ENCODE measurements at regions not wholly inside any gene's neighbourhood (a gene's known extent, or its start where the extent isn't known, plus 50 kb on each side); places are given as distances from the start of the nearest gene placed in this dataset.

- TF ChIP-seq TAF1 (IDR thresholded peaks at IDR 0.05; ENCODE audit: low read depth) (no peak), CREB1 (IDR thresholded peaks at IDR 0.05; ENCODE audit: low read depth) (no peak), TEAD4 (IDR thresholded peaks at IDR 0.05) (no peak), EGR1 (IDR thresholded peaks at IDR 0.05) (no peak), ZBTB7A (IDR thresholded peaks at IDR 0.05; ENCODE audit: low read depth) (no peak), NFIC (IDR thresholded peaks at IDR 0.05) (no peak), CEBPB (IDR thresholded peaks at IDR 0.05) (no peak), RAD21 (IDR thresholded peaks at IDR 0.05; ENCODE audit: low read depth) (no peak), USF1 (IDR thresholded peaks at IDR 0.05) (no peak), FOXM1 (IDR thresholded peaks at IDR 0.05; ENCODE audit: borderline replicate concordance, low read depth) (no peak), EP300 (IDR thresholded peaks at IDR 0.05; ENCODE audit: borderline replicate concordance) (no peak), REST (IDR thresholded peaks at IDR 0.05; ENCODE audit: low read depth) (no peak), YY1 (IDR thresholded peaks at IDR 0.05; ENCODE audit: low read depth) (no peak), TCF12 (IDR thresholded peaks at IDR 0.05; ENCODE audit: low read depth) (no peak)
- TF ChIP-seq, protein P1, sequence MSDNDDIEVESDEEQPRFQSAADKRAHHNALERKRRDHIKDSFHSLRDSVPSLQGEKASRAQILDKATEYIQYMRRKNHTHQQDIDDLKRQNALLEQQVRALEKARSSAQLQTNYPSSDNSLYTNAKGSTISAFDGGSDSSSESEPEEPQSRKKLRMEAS (IDR thresholded peaks at IDR 0.05), result no peak
Observed at GRCh38 chr6:78377056-78377455, 490.3 kb upstream of the IRAK1BP1 start.

DNA sequence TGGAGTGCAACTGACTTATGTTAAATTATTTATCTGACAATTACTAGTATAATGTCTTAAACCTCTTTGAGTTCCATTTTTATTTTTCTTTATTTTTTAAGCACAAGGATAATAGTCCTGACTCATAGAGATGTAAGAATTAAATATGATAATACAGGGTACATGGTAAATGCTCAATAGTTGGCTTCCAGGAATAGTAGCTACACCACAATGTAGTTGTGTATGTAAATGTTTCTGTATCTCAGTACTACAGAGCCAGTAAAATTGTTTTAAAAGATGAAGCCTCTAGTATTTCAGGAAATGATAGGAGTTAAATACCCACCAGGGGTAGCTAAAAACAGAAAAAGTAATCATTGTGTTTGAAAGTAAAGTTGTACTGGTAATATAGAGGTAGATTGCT is 487.4 kb upstream of the IRAK1BP1 start:
- no peak for TF ChIP-seq EP300 (IDR thresholded peaks at IDR 0.05; ENCODE audit: borderline replicate concordance)
- TF ChIP-seq CEBPB (IDR thresholded peaks at IDR 0.05), result no peak

- TF ChIP-seq YY1 (IDR thresholded peaks at IDR 0.05; ENCODE audit: low read depth), result no peak
- TF ChIP-seq RAD21 (IDR thresholded peaks at IDR 0.05; ENCODE audit: low read depth), result no peak
- TF ChIP-seq EGR1 (IDR thresholded peaks at IDR 0.05), result no peak
- no peak for TF ChIP-seq USF1 (IDR thresholded peaks at IDR 0.05)
- no peak for TF ChIP-seq ZBTB7A (IDR thresholded peaks at IDR 0.05; ENCODE audit: low read depth)
Observed at GRCh38 chr6:78380541-78380940, 486.8 kb upstream of the IRAK1BP1 start.

DNA sequence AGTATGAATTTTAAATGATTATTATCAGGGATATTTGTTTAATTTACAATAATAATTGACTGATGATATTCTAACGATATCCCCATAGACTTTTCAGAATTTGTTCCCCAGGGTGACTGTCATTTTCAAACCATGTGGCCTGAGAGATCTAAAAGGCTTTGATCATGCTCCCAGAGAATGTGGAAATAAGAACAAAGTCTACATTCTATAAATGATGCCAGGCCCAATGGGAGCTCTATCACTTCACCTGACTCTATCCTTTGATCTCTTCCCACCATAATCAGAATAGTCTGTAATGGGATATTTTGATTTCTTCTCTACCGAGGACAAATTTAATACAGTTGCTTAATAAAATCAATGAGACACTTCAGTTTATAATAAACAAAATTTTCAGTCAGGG is 483.4 kb upstream of the IRAK1BP1 start:
- no peak for TF ChIP-seq CREB1 (IDR thresholded peaks at IDR 0.05; ENCODE audit: low read depth)

DNA sequence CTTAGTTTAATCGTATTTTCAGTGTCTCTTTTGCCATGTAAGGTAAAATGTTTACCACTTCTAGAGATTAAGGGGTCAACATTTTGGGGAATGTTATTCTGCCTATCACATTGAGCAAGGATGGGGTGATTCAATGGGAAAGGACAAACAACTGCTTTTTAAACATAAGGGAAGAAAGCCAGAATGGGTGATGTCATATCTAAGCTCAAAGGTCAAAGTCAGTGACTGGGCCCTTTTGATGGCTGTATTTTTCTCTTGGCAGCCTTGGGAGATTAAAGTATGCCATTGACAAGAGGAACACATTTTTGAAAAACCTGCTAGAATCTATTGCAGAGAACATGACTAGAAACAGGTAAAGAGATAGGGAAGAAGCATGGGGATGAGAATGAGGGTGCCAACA is 477.3 kb upstream of the IRAK1BP1 start:
- TF ChIP-seq NFIC (IDR thresholded peaks at IDR 0.05), result no peak
- no peak for TF ChIP-seq TAF1 (IDR thresholded peaks at IDR 0.05; ENCODE audit: low read depth)
- TF ChIP-seq TCF12 (IDR thresholded peaks at IDR 0.05; ENCODE audit: low read depth), result no peak
- no peak for TF ChIP-seq EGR1 (IDR thresholded peaks at IDR 0.05)
- TF ChIP-seq ZBTB7A (IDR thresholded peaks at IDR 0.05; ENCODE audit: low read depth), result no peak
- no peak for TF ChIP-seq CEBPB (IDR thresholded peaks at IDR 0.05)
- no peak for TF ChIP-seq EP300 (IDR thresholded peaks at IDR 0.05; ENCODE audit: borderline replicate concordance)
- no peak for TF ChIP-seq RAD21 (IDR thresholded peaks at IDR 0.05; ENCODE audit: low read depth)
- no peak for TF ChIP-seq TEAD4 (IDR thresholded peaks at IDR 0.05)
- no peak for TF ChIP-seq YY1 (IDR thresholded peaks at IDR 0.05; ENCODE audit: low read depth)
- TF ChIP-seq REST (IDR thresholded peaks at IDR 0.05; ENCODE audit: low read depth), result no peak
- TF ChIP-seq USF1 (IDR thresholded peaks at IDR 0.05), result no peak
- TF ChIP-seq, protein P1 (IDR thresholded peaks at IDR 0.05), result no peak
- TF ChIP-seq CREB1 (IDR thresholded peaks at IDR 0.05; ENCODE audit: low read depth), result no peak
- TF ChIP-seq FOXM1 (IDR thresholded peaks at IDR 0.05; ENCODE audit: borderline replicate concordance, low read depth), result no peak

DNA sequence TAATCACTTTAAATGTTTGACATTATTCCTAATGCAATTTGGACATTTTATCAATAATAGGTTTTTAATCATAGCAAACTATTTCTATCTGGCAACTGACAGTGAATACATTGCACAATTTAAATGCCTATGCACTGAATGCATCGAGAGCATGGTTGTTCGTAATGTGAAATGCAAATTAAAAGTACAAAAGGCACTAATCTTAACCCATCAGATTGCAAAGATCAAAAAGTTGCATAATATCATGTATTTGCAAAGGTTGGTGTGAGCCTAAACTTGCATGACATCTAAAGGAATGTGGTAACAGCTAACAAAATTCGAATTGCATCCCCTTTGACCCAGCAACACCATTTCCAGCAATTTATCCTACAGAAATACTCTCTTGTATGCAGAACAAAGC is 469.9 kb upstream of the IRAK1BP1 start:
- TF ChIP-seq ZBTB7A (IDR thresholded peaks at IDR 0.05; ENCODE audit: low read depth), result no peak
- no peak for TF ChIP-seq TAF1 (IDR thresholded peaks at IDR 0.05; ENCODE audit: low read depth)
- no peak for TF ChIP-seq REST (IDR thresholded peaks at IDR 0.05; ENCODE audit: low read depth)
- TF ChIP-seq TEAD4 (IDR thresholded peaks at IDR 0.05), result no peak
- TF ChIP-seq TCF12 (IDR thresholded peaks at IDR 0.05; ENCODE audit: low read depth), result no peak
- TF ChIP-seq, protein P1 (IDR thresholded peaks at IDR 0.05), result no peak
- no peak for TF ChIP-seq FOXM1 (IDR thresholded peaks at IDR 0.05; ENCODE audit: borderline replicate concordance, low read depth)
- TF ChIP-seq CEBPB (IDR thresholded peaks at IDR 0.05), result no peak
- TF ChIP-seq YY1 (IDR thresholded peaks at IDR 0.05; ENCODE audit: low read depth), result no peak
- no peak for TF ChIP-seq NFIC (IDR thresholded peaks at IDR 0.05)
- TF ChIP-seq CREB1 (IDR thresholded peaks at IDR 0.05; ENCODE audit: low read depth), result no peak
- TF ChIP-seq EGR1 (IDR thresholded peaks at IDR 0.05), result no peak
- no peak for TF ChIP-seq EP300 (IDR thresholded peaks at IDR 0.05; ENCODE audit: borderline replicate concordance)
- no peak for TF ChIP-seq RAD21 (IDR thresholded peaks at IDR 0.05; ENCODE audit: low read depth)
- TF ChIP-seq USF1 (IDR thresholded peaks at IDR 0.05), result no peak

Data from Ishikawa (cell line).